NB4 (cell line): ENCODE measurements at regions not wholly inside any gene's neighbourhood (a gene's known extent, or its start where the extent isn't known, plus 50 kb on each side); places are given as distances from the start of the nearest gene placed in this dataset.

Source experiments
- DNase-seq: peaks from one replicate; pipeline ENCODE4 v3.0.0; 2010; ENCODE audit warnings: low read depth
- H3K4me3 ChIP-seq: one replicate; pipeline ENCODE4 v1.5.1; 2011; ENCODE audit warnings: mild to moderate bottlenecking, low read depth, low read length, moderate library complexity
- CTCF ChIP-seq: IDR thresholded peaks from one replicate; pipeline ENCODE4 v1.5.1; 2012; ENCODE audit warnings: low read depth, low read length
- MAX ChIP-seq: IDR thresholded peaks from 2 replicates; pipeline ENCODE4 v1.6.1; 2011; ENCODE audit warnings: low read depth, low read length
- MYC ChIP-seq: IDR thresholded peaks from 2 replicates; pipeline ENCODE4 v1.6.1; 2011; ENCODE audit warnings: low read depth, low read length
- POLR2A ChIP-seq: IDR thresholded peaks from 2 replicates; pipeline ENCODE4 v1.6.1; 2011; ENCODE audit warnings: mild to moderate bottlenecking; ENCODE audit not compliant: insufficient read length; ENCODE audit errors: extremely low read depth

GRCh38 chr4:35939751-35940150 lies 304.6 kb downstream of the ARAP2 start:
- no peak overlapping the region for H3K4me3 ChIP-seq
- DNase-seq, result no peak
- TF ChIP-seq MAX (no peak), POLR2A (no peak), CTCF (no peak), MYC (no peak)

GRCh38 chr4:35942092-35942491 lies 302.2 kb downstream of the ARAP2 start:
- DNase-seq, result no peak
- no peak for TF ChIP-seq MYC
- TF ChIP-seq CTCF, result no peak
- no peak for TF ChIP-seq MAX
- TF ChIP-seq POLR2A, result no peak
- H3K4me3 ChIP-seq, result no peak overlapping the region

GRCh38 chr4:35943606-35944005 lies 300.7 kb downstream of the ARAP2 start:
- H3K4me3 ChIP-seq, result no peak overlapping the region
- no peak for DNase-seq
- no peak for TF ChIP-seq CTCF
- no peak for TF ChIP-seq MYC
- TF ChIP-seq MAX, result no peak
- no peak for TF ChIP-seq POLR2A

GRCh38 chr4:35948171-35948570 lies 296.1 kb downstream of the ARAP2 start:
- no peak for DNase-seq
- TF ChIP-seq CTCF, result no peak
- no peak for TF ChIP-seq MYC
- TF ChIP-seq MAX, result no peak
- TF ChIP-seq POLR2A, result no peak
- H3K4me3 ChIP-seq, result no peak overlapping the region

GRCh38 chr4:35950442-35950841 lies 293.9 kb downstream of the ARAP2 start:
- H3K4me3 ChIP-seq, result no peak overlapping the region
- TF ChIP-seq MYC, result no peak
- no peak for TF ChIP-seq CTCF
- TF ChIP-seq MAX, result no peak
- no peak for TF ChIP-seq POLR2A
- no peak for DNase-seq

GRCh38 chr4:35952751-35953150 lies 291.6 kb downstream of the ARAP2 start:
- no peak for TF ChIP-seq POLR2A
- no peak overlapping the region for H3K4me3 ChIP-seq
- DNase-seq, result no peak
